WTC11 (cell line): ENCODE measurements at regions not wholly inside any gene's neighbourhood (a gene's known extent, or its start where the extent isn't known, plus 50 kb on each side); places are given as distances from the start of the nearest gene placed in this dataset.

Source experiments
- ATAC-seq: fragments of 200-7000 bp; cut with Tn5 transposase; 2 replicates; pipeline ENCODE4 v1.10.0; 2021; ENCODE audit warnings: mild to moderate bottlenecking, moderate library complexity
- CTCF ChIA-PET: fragments of 300-600 bp; sonication (Branson Sonifier 250); formaldehyde crosslinking; loops from one replicate; lab custom pipeline; 2021; ENCODE audit warnings: antibody characterized with exemption; lab: Charles Lee
- POLR2A ChIA-PET: fragments of 350-600 bp; sonication (Branson Sonifier 250); formaldehyde crosslinking; loops from one replicate; lab custom pipeline; 2021; ENCODE audit warnings: antibody characterized with exemption; lab: Charles Lee
- DNase-seq: peaks from one replicate; pipeline ENCODE4 v3.0.0; 2021; ENCODE audit warnings: low spot score
- H3K27ac Mint-ChIP-seq: 2 replicates; pipeline ENCODE4 v1.8.0; 2021; ENCODE audit warnings: mixed read lengths
- H3K27me3 Mint-ChIP-seq: 2 replicates; pipeline ENCODE4 v1.8.0; 2021; ENCODE audit warnings: low read depth, mild to moderate bottlenecking, moderate library complexity, mixed read lengths
- H3K36me3 Mint-ChIP-seq: 2 replicates; pipeline ENCODE4 v1.8.0; 2021; ENCODE audit warnings: mixed read lengths
- H3K4me1 Mint-ChIP-seq: 2 replicates; pipeline ENCODE4 v1.8.0; 2022; ENCODE audit warnings: mixed read lengths
- H3K4me3 Mint-ChIP-seq: 2 replicates; pipeline ENCODE4 v1.8.0; 2021; ENCODE audit warnings: mild to moderate bottlenecking, moderate library complexity, mixed read lengths
- H3K9me3 Mint-ChIP-seq: 2 replicates; pipeline ENCODE4 v1.8.0; 2021; ENCODE audit warnings: mixed read lengths
- AR ChIP-seq: fragments of 250-450 bp; sonication (Bioruptor Pico); IDR thresholded peaks from 2 replicates; pipeline ENCODE4 v1.9.0; 2021; ENCODE audit warnings: mild to moderate bottlenecking
- ATF1 ChIP-seq: sonication (generic); formaldehyde crosslinking; IDR thresholded peaks from 2 replicates; pipeline ENCODE4 v1.8.1; 2023; ENCODE audit warnings: mild to moderate bottlenecking, moderate library complexity, missing genetic modification reagents
- ATF2 ChIP-seq: sonication (generic); formaldehyde crosslinking; IDR thresholded peaks from 2 replicates; pipeline ENCODE4 v1.8.1; 2022; ENCODE audit warnings: low read depth, missing genetic modification reagents, borderline replicate concordance
- CDX4 ChIP-seq: fragments of 250-450 bp; sonication (Bioruptor Pico); IDR thresholded peaks from 2 replicates; pipeline ENCODE4 v1.9.0; 2021; ENCODE audit warnings: moderate library complexity, mild to moderate bottlenecking, inconsistent platforms, borderline replicate concordance
- E2F4 ChIP-seq: sonication (generic); formaldehyde crosslinking; IDR thresholded peaks from 2 replicates; pipeline ENCODE4 v1.8.1; 2022; ENCODE audit warnings: low read depth, mild to moderate bottlenecking, moderate library complexity, missing genetic modification reagents, borderline replicate concordance
- ESRRA ChIP-seq: sonication (generic); formaldehyde crosslinking; IDR thresholded peaks from 2 replicates; pipeline ENCODE4 v1.8.1; 2022; ENCODE audit warnings: mild to moderate bottlenecking, missing genetic modification reagents, borderline replicate concordance
- ETV6 ChIP-seq: sonication (generic); formaldehyde crosslinking; IDR thresholded peaks from 2 replicates; pipeline ENCODE4 v1.8.1; 2022; ENCODE audit warnings: mild to moderate bottlenecking, missing genetic modification reagents
- GABPB1 ChIP-seq: sonication (generic); formaldehyde crosslinking; IDR thresholded peaks from 2 replicates; pipeline ENCODE4 v1.8.1; 2023; ENCODE audit warnings: mild to moderate bottlenecking, missing genetic modification reagents
- GRHL2 ChIP-seq: fragments of 250-450 bp; sonication (Bioruptor Pico); IDR thresholded peaks from 2 replicates; pipeline ENCODE4 v1.8.0; 2022; ENCODE audit warnings: mild to moderate bottlenecking, moderate library complexity; ENCODE audit not compliant: insufficient replicate concordance, severe bottlenecking
- GTF2I ChIP-seq: fragments of 250-450 bp; sonication (Bioruptor Pico); conservative IDR thresholded peaks from 2 replicates; pipeline ENCODE4 v1.4.0; 2021; ENCODE audit warnings: mild to moderate bottlenecking
- MAX ChIP-seq: sonication (generic); formaldehyde crosslinking; IDR thresholded peaks from 2 replicates; pipeline ENCODE4 v1.8.0; 2022; ENCODE audit warnings: mild to moderate bottlenecking, missing genetic modification reagents
- NFATC4 ChIP-seq: fragments of 250-450 bp; sonication (Bioruptor Pico); IDR thresholded peaks from 2 replicates; pipeline ENCODE4 v1.9.0; 2021; ENCODE audit warnings: mild to moderate bottlenecking
- PRDM15 ChIP-seq: sonication (generic); formaldehyde crosslinking; IDR thresholded peaks from 2 replicates; pipeline ENCODE4 v1.8.0; 2022; ENCODE audit warnings: missing genetic modification reagents
- RORB ChIP-seq: fragments of 250-450 bp; sonication (Bioruptor Pico); IDR thresholded peaks from 2 replicates; pipeline ENCODE4 v1.9.0; 2021; ENCODE audit warnings: mild to moderate bottlenecking
- TCF7 ChIP-seq: sonication (generic); formaldehyde crosslinking; IDR thresholded peaks from 2 replicates; pipeline ENCODE4 v1.8.0; 2022; ENCODE audit warnings: mild to moderate bottlenecking, low read depth, missing genetic modification reagents, moderate library complexity
- ZNF416 ChIP-seq: fragments of 250-450 bp; sonication (Bioruptor Pico); IDR thresholded peaks from 2 replicates; pipeline ENCODE4 v1.9.0; 2021; ENCODE audit warnings: mild to moderate bottlenecking, inconsistent platforms

- no peaks in the 10 kb centered on the region for H3K36me3 Mint-ChIP-seq
- no peaks in the 10 kb centered on the region for H3K9me3 Mint-ChIP-seq
Measured at GRCh38 chr7:7117935-7118586, 64.3 kb upstream of the C1GALT1 start.

GRCh38 chr7:7118822-7119221 lies 63.5 kb upstream of the C1GALT1 start:
- DNase-seq, result no peak
- peaks cover 12% of the 10 kb centered on the region for H3K4me1 Mint-ChIP-seq
- H3K9me3 Mint-ChIP-seq, result no peaks in the 10 kb centered on the region
- TF ChIP-seq GABPB1 (CRISPR knock-in tag) (0 out of 2 replicates have a peak, but pooled peaks have one; percentile 42), NFATC4 (no peak), CDX4 (no peak)
- TF ChIP-seq, all 79 proteins: peak for 1
- H3K4me3 Mint-ChIP-seq, result no peak overlapping the region
- ATAC-seq, result no peak
- POLR2A ChIA-PET, result no interaction called here
- no peaks in the 10 kb centered on the region for H3K36me3 Mint-ChIP-seq
- H3K27me3 Mint-ChIP-seq, result no peaks in the 10 kb centered on the region
- no peak overlapping the region for H3K27ac Mint-ChIP-seq
- CTCF ChIA-PET, result interaction anchor here (0.9 kb wide), 1 partner anchor 13 kb away, joined by 4 read pairs; no protein-coding TSS in a partner anchor

More at GRCh38 chr7:7117935-7118586, 64.3 kb upstream of the C1GALT1 start:
- Mint-ChIP-seq H3K27me3 (no peaks in the 10 kb centered on the region), H3K27ac (no peak overlapping the region), H3K4me1 (peaks cover 12% of the 10 kb centered on the region), H3K4me3 (no peak overlapping the region)
- POLR2A ChIA-PET, result no interaction called here
- ATAC-seq, result peak; percentile 43; the same call in 1 of the 2 replicates
- no peak for TF ChIP-seq ZNF416 (CRISPR knock-in tag)
- no peak for TF ChIP-seq ATF1
- no peak for TF ChIP-seq ETV6 (CRISPR knock-in tag)
- no peak for TF ChIP-seq AR (CRISPR knock-in tag)
- no peak for TF ChIP-seq GTF2I (CRISPR knock-in tag)
- TF ChIP-seq MAX, result no peak
- TF ChIP-seq ATF2, result no peak
- TF ChIP-seq E2F4 (CRISPR knock-in tag), result no peak
- no peak for TF ChIP-seq ESRRA (CRISPR knock-in tag)
- TF ChIP-seq GRHL2 (CRISPR knock-in tag), result no peak
- CTCF ChIA-PET, result interaction anchor here (0.9 to 1.3 kb wide), 3 partner anchors 12 to 64 kb away, joined by 3 to 4 read pairs (median 3); no protein-coding TSS in a partner anchor
- DNase-seq, result no peak

GRCh38 chr7:7119729-7120128 lies 62.6 kb upstream of the C1GALT1 start:
- TF ChIP-seq RORB (CRISPR knock-in tag), result no peak
- TF ChIP-seq TCF7 (CRISPR knock-in tag), result no peak
- TF ChIP-seq PRDM15 (CRISPR knock-in tag), result no peak
- Mint-ChIP-seq H3K36me3 (no peaks in the 10 kb centered on the region), H3K27ac (no peak overlapping the region), H3K9me3 (no peaks in the 10 kb centered on the region), H3K4me3 (no peak overlapping the region), H3K4me1 (peaks cover 10% of the 10 kb centered on the region), H3K27me3 (no peaks in the 10 kb centered on the region)
- CTCF ChIA-PET, result no interaction called here
- DNase-seq (no peak), ATAC-seq (no peak)
- POLR2A ChIA-PET, result no interaction called here
